ENCODE measurements at regions not wholly inside any gene's neighbourhood (a gene's known extent, or its start where the extent isn't known, plus 50 kb on each side); places are given as distances from the start of the nearest gene placed in this dataset.

GRCh38 chr10:3292636-3293035 is 120.1 kb upstream of the PITRM1 start:
- TF ChIP-seq CTCF (IDR thresholded peaks at IDR 0.05; ENCODE audit: low read depth, low read length, poor library complexity, severe bottlenecking) (no peak), EZH2phosphoT487 (IDR thresholded peaks at IDR 0.05; ENCODE audit: borderline replicate concordance, low read length) (no peak)
